K562 (cell line): ENCODE measurements at regions not wholly inside any gene's neighbourhood (a gene's known extent, or its start where the extent isn't known, plus 50 kb on each side); places are given as distances from the start of the nearest gene placed in this dataset.

Experiments
- ATAC-seq: fragments of 200-7000 bp; cut with Tn5 transposase; 3 replicates; pipeline ENCODE4 v1.9.1; 2020; ENCODE audit warnings: moderate library complexity
- BruUV-seq: library from RNA; stranded (reverse); fragments of 400-500 nt; replicated peaks from 2 replicates; lab custom pipeline; 2021; lab: Mats Ljungman, UMichigan
- CTCF ChIA-PET: fragments of 300-600 bp; formaldehyde crosslinking; extraction: SDS; loops from one replicate; lab custom pipeline; 2021; ENCODE audit warnings: low intra/inter-chr PET ratio; lab: Yijun Ruan, JAX
- POLR2A ChIA-PET: fragments of 300-600, 350-650 bp; sonication (Branson Sonifier 250); formaldehyde crosslinking; extraction: SDS; loops from one replicate; lab custom pipeline; 2021; ENCODE audit warnings: antibody characterized with exemption, inconsistent platforms; lab: Yijun Ruan, JAX
- DNase-seq, 4 experiments: peaks; one replicate each; pipeline versions ENCODE4 v3.0.0 to v3.0.0-alpha.2; 2011 to 2018; ENCODE audit warnings: low spot score in 3 of 4, mixed read lengths in 3 of 4; ENCODE audit errors: extremely low read depth in 1 of 4
- FAIRE-seq: peaks from 2 replicates; lab custom pipeline; 2011; peaks lifted over from hg19 to GRCh38; lab: Jason Lieb, UNC
- H2AFZ ChIP-seq: 2 replicates; pipeline ENCODE4 v1.6.0; 2011; ENCODE audit warnings: low read depth, low read length, control low read depth, inconsistent platforms
- H3K27ac ChIP-seq: fragments of 200-600 bp; 3 replicates; pipeline ENCODE4 v1.8.0; 2011; ENCODE audit warnings: low read depth, mild to moderate bottlenecking, control low read depth, inconsistent platforms, low read length, moderate library complexity, mixed read lengths; ENCODE audit errors: extremely low read depth
- H3K27me3 ChIP-seq, 2 experiments: fragments of 300-600 bp in 1 of 2; 2 replicates in 1 of 2; 3 replicates in 1 of 2; pipeline versions ENCODE4 v1.6.0 to v1.8.0; 2011; ENCODE audit warnings: inconsistent platforms in 2 of 2, low read length in 2 of 2, mild to moderate bottlenecking in 1 of 2, mixed read lengths in 1 of 2, moderate library complexity in 1 of 2; ENCODE audit not compliant: control insufficient read depth in 2 of 2, insufficient read depth in 2 of 2
- H3K36me3 ChIP-seq: fragments of 300-600 bp; 3 replicates; pipeline ENCODE4 v1.8.0; 2011; ENCODE audit warnings: mild to moderate bottlenecking, low read length, inconsistent platforms; ENCODE audit not compliant: control insufficient read depth, insufficient read depth
- H3K4me1 ChIP-seq, 2 experiments: fragments of 200-600 bp in 1 of 2; replicated peaks in 1 of 2; 2 replicates in 1 of 2; 3 replicates in 1 of 2; pipeline versions ENCODE4 v1.5.1 to v1.8.0; 2011; ENCODE audit warnings: inconsistent platforms in 2 of 2, low read length in 2 of 2, mild to moderate bottlenecking in 1 of 2, mixed read lengths in 1 of 2, moderate library complexity in 1 of 2; ENCODE audit not compliant: control insufficient read depth in 2 of 2, insufficient read depth in 2 of 2
- H3K4me2 ChIP-seq: 2 replicates; pipeline ENCODE4 v1.6.1; 2011; ENCODE audit warnings: low read length, control low read depth, inconsistent platforms, mixed read lengths; ENCODE audit not compliant: insufficient read depth
- H3K4me3 ChIP-seq: fragments of 200-600 bp; sonication (generic), shearing (Covaris generic); 2 replicates; pipeline ENCODE4 v1.5.1; 2016; ENCODE audit warnings: control low read depth, inconsistent platforms
- H3K79me2 ChIP-seq: fragments of 200-600 bp; 3 replicates; pipeline ENCODE4 v1.8.0; 2011; ENCODE audit warnings: low read length, inconsistent platforms; ENCODE audit not compliant: control insufficient read depth, insufficient read depth
- H3K9ac ChIP-seq, 2 experiments: 2 replicates each; pipeline versions ENCODE4 v1.6.0 to v1.6.1; 2011; ENCODE audit warnings: low read depth in 2 of 2, low read length in 2 of 2, control low read depth in 1 of 2, inconsistent platforms in 1 of 2, mild to moderate bottlenecking in 1 of 2, mixed read lengths in 1 of 2; ENCODE audit not compliant: insufficient read depth in 1 of 2
- H3K9me1 ChIP-seq: one replicate; pipeline ENCODE4 v1.6.0; 2011; ENCODE audit warnings: inconsistent platforms, mild to moderate bottlenecking, low read length, moderate library complexity; ENCODE audit not compliant: control insufficient read depth, insufficient read depth
- H3K9me3 ChIP-seq: replicated peaks from 2 replicates; pipeline ENCODE4 v1.5.1; 2011; ENCODE audit warnings: low read depth, low read length, inconsistent platforms; ENCODE audit not compliant: control insufficient read depth, insufficient read depth
- H4K20me1 ChIP-seq: replicated peaks from 2 replicates; pipeline ENCODE4 v1.6.1; 2011; ENCODE audit warnings: low read length, inconsistent platforms, mixed read lengths; ENCODE audit not compliant: control insufficient read depth, insufficient read depth
- FOXA1 ChIP-seq: fragments of 450-650 bp; IDR thresholded peaks from 2 replicates; pipeline ENCODE4 v1.6.1; 2016; ENCODE audit warnings: mild to moderate bottlenecking, borderline replicate concordance
- KLF1 ChIP-seq: fragments of 450-650 bp; IDR thresholded peaks from 2 replicates; pipeline ENCODE4 v1.6.1; 2016; ENCODE audit warnings: missing genetic modification characterization, missing compliant biosample characterization
- RFX5 ChIP-seq: IDR thresholded peaks from 2 replicates; pipeline ENCODE4 v1.6.1; 2011; ENCODE audit warnings: low read depth, mild to moderate bottlenecking, improper control_type of control experiment, low read length
- SMC3 ChIP-seq: conservative IDR thresholded peaks from 2 replicates; pipeline ENCODE4 v1.6.1; 2011; ENCODE audit warnings: low read depth, low read length, improper control_type of control experiment; ENCODE audit not compliant: insufficient read depth
- SREBF2 ChIP-seq: sonication (generic); formaldehyde crosslinking; IDR thresholded peaks from 2 replicates; pipeline ENCODE4 v1.4.0; 2020; ENCODE audit warnings: mild to moderate bottlenecking, missing genetic modification reagents
- XRCC3 ChIP-seq: fragments of 450-650 bp; IDR thresholded peaks from 2 replicates; pipeline ENCODE4 v1.6.1; 2017; ENCODE audit warnings: mild to moderate bottlenecking, moderate library complexity
- ZBTB17 ChIP-seq: fragments of 450-650 bp; formaldehyde crosslinking; IDR thresholded peaks from 2 replicates; pipeline ENCODE4 v1.4.0; 2020; ENCODE audit warnings: mild to moderate bottlenecking
- ZNF212 ChIP-seq: fragments of 450-650 bp; formaldehyde crosslinking; IDR thresholded peaks from 2 replicates; pipeline ENCODE4 v1.4.0; 2020; ENCODE audit warnings: mild to moderate bottlenecking
- ZNF518B ChIP-seq: fragments of 250-450 bp; sonication (Bioruptor Pico); IDR thresholded peaks from 2 replicates; pipeline ENCODE4 v1.5.0; 2021; ENCODE audit warnings: mild to moderate bottlenecking, moderate library complexity
- ZNF639 ChIP-seq, 2 experiments: fragments of 200-800 bp in 1 of 2; sonication (Bioruptor generic) in 1 of 2; sonication (generic) in 1 of 2; formaldehyde crosslinking in 1 of 2; IDR thresholded peaks in 1 of 2; conservative IDR thresholded peaks in 1 of 2; 2 replicates each; pipeline versions ENCODE4 v1.5.0 to v1.6.1; 2016 to 2020; ENCODE audit warnings: missing compliant biosample characterization in 1 of 2, missing genetic modification characterization in 1 of 2, missing genetic modification reagents in 1 of 2
- ZSCAN32 ChIP-seq: fragments of 450-650 bp; formaldehyde crosslinking; IDR thresholded peaks from 2 replicates; pipeline ENCODE4 v1.4.0; 2020; ENCODE audit warnings: mild to moderate bottlenecking, moderate library complexity
- WGBS: fragments of 100-300 bp; shearing (Covaris generic); methylation state at CpG from one replicate; pipeline ENCODE4 v1.1.6; 2016; ENCODE audit warnings: low coverage, mixed read lengths; ENCODE audit not compliant: insufficient coverage; ENCODE audit errors: missing lambda C conversion rate; 5-methylcytosine and 5-hydroxymethylcytosine counted together
- in situ Hi-C: fragments of 300-500 bp; cut with MboI; formaldehyde crosslinking; loops from 4 replicates; pipeline ENCODE4 v1.15.0; 2018; ENCODE audit warnings: inconsistent platforms, mixed read lengths
- intact Hi-C: fragments of 100-400 bp; cut with micrococcal nuclease; formaldehyde crosslinking; loops from 2 replicates; pipeline ENCODE4 v1.14.2; 2022

GRCh38 chr6:100152201-100152600 is 158.2 kb upstream of the MCHR2 start:
- no peaks in the 10 kb centered on the region for H3K9me1 ChIP-seq
- no peak overlapping the region for H3K4me2 ChIP-seq
- H2AFZ ChIP-seq: no peak overlapping the region
- ATAC-seq (no peak), FAIRE-seq (no peak), DNase-seq (no peak)
- H3K4me3 ChIP-seq: no peak overlapping the region
- no peaks in the 10 kb centered on the region for H3K27me3 ChIP-seq
- TF ChIP-seq SREBF2 (CRISPR knock-in tag): no peak
- no peak for TF ChIP-seq XRCC3
- TF ChIP-seq ZNF639 (CRISPR knock-in tag; conservative IDR thresholded peaks at IDR 0.05 in 1 of 2, IDR thresholded peaks at IDR 0.05 in 1 of 2): no peak
- no peak for TF ChIP-seq KLF1 (tag)
- no peak for TF ChIP-seq ZSCAN32 (CRISPR knock-in tag)
- TF ChIP-seq ZBTB17 (CRISPR knock-in tag): no peak
- TF ChIP-seq RFX5: no peak
- TF ChIP-seq ZNF518B (CRISPR knock-in tag): no peak
- no peak for TF ChIP-seq SMC3
- TF ChIP-seq FOXA1: no peak
- no peak for TF ChIP-seq ZNF212 (CRISPR knock-in tag)
- no peaks in the 10 kb centered on the region for H3K4me1 ChIP-seq
- H3K9ac ChIP-seq: no peak overlapping the region
- ChIA-PET CTCF (no interaction called here), POLR2A (no interaction called here)
- H3K79me2 ChIP-seq: no peaks in the 10 kb centered on the region
- no peak overlapping the region for H3K27ac ChIP-seq
- intact Hi-C loops: no loop called here
- no TSS peak for BruUV-seq
- no peaks in the 10 kb centered on the region for H4K20me1 ChIP-seq
- H3K36me3 ChIP-seq: no peaks in the 10 kb centered on the region
- in situ Hi-C loops: no loop called here
- WGBS: 0% methylated on average over 1 of the region's 1 CpG
- H3K9me3 ChIP-seq: no peaks in the 10 kb centered on the region
